ENCODE measurements at regions not wholly inside any gene's neighbourhood (a gene's known extent, or its start where the extent isn't known, plus 50 kb on each side); places are given as distances from the start of the nearest gene placed in this dataset.

GRCh38 chr15:36110659-36110993 is 468.8 kb upstream of the CDIN1 start:
- no peaks in the 10 kb centered on the region for H4K20me1 ChIP-seq (ENCODE audit: insufficient read depth)
- H3K27ac ChIP-seq (ENCODE audit: low read length): no peak overlapping the region
- H3K9me2 ChIP-seq (ENCODE audit: insufficient read depth, low read length): no peaks in the 10 kb centered on the region
- no peaks in the 10 kb centered on the region for H3K79me2 ChIP-seq (replicated peaks; ENCODE audit: insufficient read depth, low read length)
- H3K4me3 ChIP-seq (ENCODE audit: low read length): no peak overlapping the region
- no peaks in the 10 kb centered on the region for H3F3A ChIP-seq (ENCODE audit: insufficient read depth, low read length, poor library complexity, severe bottlenecking)
- H3K9me3 ChIP-seq (ENCODE audit: low read length): no peaks in the 10 kb centered on the region
- TF ChIP-seq MXI1 (conservative IDR thresholded peaks at IDR 0.05; ENCODE audit: poor library complexity, severe bottlenecking) (no peak), RAD21 (conservative IDR thresholded peaks at IDR 0.05) (no peak), REST (IDR thresholded peaks at IDR 0.05; ENCODE audit: borderline replicate concordance) (no peak), EP300 (conservative IDR thresholded peaks at IDR 0.05; ENCODE audit: poor library complexity, severe bottlenecking) (no peak), POLR2AphosphoS5 (IDR thresholded peaks at IDR 0.05) (no peak), EZH2 (IDR thresholded peaks at IDR 0.05; ENCODE audit: borderline replicate concordance, insufficient read depth, low read length, poor library complexity, severe bottlenecking) (no peak), SMC3 (conservative IDR thresholded peaks at IDR 0.05; ENCODE audit: poor library complexity) (no peak), TAF1 (IDR thresholded peaks at IDR 0.05; ENCODE audit: low read depth) (no peak), CTCF (IDR thresholded peaks at IDR 0.05; ENCODE audit: poor library complexity, severe bottlenecking) (no peak)
- no peaks in the 10 kb centered on the region for H3K27me3 ChIP-seq (ENCODE audit: insufficient read depth, low read depth, low read length)
- no peak overlapping the region for H3K9ac ChIP-seq (ENCODE audit: low read length)
- no peak overlapping the region for H2AFZ ChIP-seq (ENCODE audit: low read depth, low read length)
- no peak overlapping the region for H3K4me2 ChIP-seq (ENCODE audit: low read length)
- H3K36me3 ChIP-seq (ENCODE audit: insufficient read depth, low read length): no peaks in the 10 kb centered on the region

GRCh38 chr15:36117296-36117787 is 462.1 kb upstream of the CDIN1 start:
- H3K4me3 ChIP-seq (ENCODE audit: low read length): no peak overlapping the region
- H3K9me3 ChIP-seq (ENCODE audit: low read length): no peaks in the 10 kb centered on the region
- TF ChIP-seq REST (IDR thresholded peaks at IDR 0.05; ENCODE audit: borderline replicate concordance): no peak
- no peak for TF ChIP-seq POLR2AphosphoS5 (IDR thresholded peaks at IDR 0.05)
- TF ChIP-seq TAF1 (IDR thresholded peaks at IDR 0.05; ENCODE audit: low read depth): no peak
- TF ChIP-seq EZH2 (IDR thresholded peaks at IDR 0.05; ENCODE audit: borderline replicate concordance, insufficient read depth, low read length, poor library complexity, severe bottlenecking): no peak
- no peak for TF ChIP-seq SMC3 (conservative IDR thresholded peaks at IDR 0.05; ENCODE audit: poor library complexity)
- TF ChIP-seq EP300 (conservative IDR thresholded peaks at IDR 0.05; ENCODE audit: poor library complexity, severe bottlenecking): no peak
- no peak for TF ChIP-seq MXI1 (conservative IDR thresholded peaks at IDR 0.05; ENCODE audit: poor library complexity, severe bottlenecking)
- no peak for TF ChIP-seq RAD21 (conservative IDR thresholded peaks at IDR 0.05)
- no peak for TF ChIP-seq CTCF (IDR thresholded peaks at IDR 0.05; ENCODE audit: poor library complexity, severe bottlenecking)
- H3K27me3 ChIP-seq (ENCODE audit: insufficient read depth, low read depth, low read length): no peaks in the 10 kb centered on the region
- no peaks in the 10 kb centered on the region for H3K9me2 ChIP-seq (ENCODE audit: insufficient read depth, low read length)
- no peaks in the 10 kb centered on the region for H3K79me2 ChIP-seq (replicated peaks; ENCODE audit: insufficient read depth, low read length)
- no peak overlapping the region for H3K4me2 ChIP-seq (ENCODE audit: low read length)
- no peak overlapping the region for H3K9ac ChIP-seq (ENCODE audit: low read length)
- no peaks in the 10 kb centered on the region for H3K36me3 ChIP-seq (ENCODE audit: insufficient read depth, low read length)
- no peaks in the 10 kb centered on the region for H4K20me1 ChIP-seq (ENCODE audit: insufficient read depth)
- H3F3A ChIP-seq (ENCODE audit: insufficient read depth, low read length, poor library complexity, severe bottlenecking): no peaks in the 10 kb centered on the region
- no peak overlapping the region for H2AFZ ChIP-seq (ENCODE audit: low read depth, low read length)
- no peak overlapping the region for H3K27ac ChIP-seq (ENCODE audit: low read length)

Data from neural cell (in vitro differentiated cells).